Mammary epithelial cell (primary cell): ENCODE measurements at regions not wholly inside any gene's neighbourhood (a gene's known extent, or its start where the extent isn't known, plus 50 kb on each side); places are given as distances from the start of the nearest gene placed in this dataset.

ENCODE experiments used
- CTCF ChIP-seq, 2 donors: IDR thresholded peaks in 1 of 2; conservative IDR thresholded peaks in 1 of 2; 2 replicates each; pipeline ENCODE4 v1.5.1; 2011 to 2012; ENCODE audit warnings: inconsistent platforms in 2 of 2, low read length in 2 of 2, mild to moderate bottlenecking in 2 of 2, control low read depth in 1 of 2, low read depth in 1 of 2; ENCODE audit not compliant: insufficient read depth in 1 of 2; ENCODE audit errors: extremely low read depth in 1 of 2
- EZH2 ChIP-seq: IDR thresholded peaks from 2 replicates; pipeline ENCODE4 v1.6.1; 2012; ENCODE audit warnings: low read length, inconsistent platforms, borderline replicate concordance

- no peak for TF ChIP-seq CTCF (conservative IDR thresholded peaks at IDR 0.05 in 1 of 2, IDR thresholded peaks at IDR 0.05 in 1 of 2; ENCODE audit: extremely low read depth in 1 of 2, insufficient read depth in 1 of 2, low read depth in 1 of 2, low read length in 2 of 2)
- no peak for TF ChIP-seq EZH2
Measured at GRCh38 chr15:38192496-38192895, 60.1 kb upstream of the SPRED1 start.
